CD8-positive, alpha-beta memory T cell (primary cell): ENCODE measurements at regions not wholly inside any gene's neighbourhood (a gene's known extent, or its start where the extent isn't known, plus 50 kb on each side); places are given as distances from the start of the nearest gene placed in this dataset.

ENCODE experiments used
- CTCF ChIA-PET: fragments of 350-600 bp; sonication (Branson Sonifier 250); formaldehyde crosslinking; loops from one replicate; lab custom pipeline; 2021; ENCODE audit warnings: antibody characterized with exemption; lab: Charles Lee
- POLR2A ChIA-PET: fragments of 350-600 bp; sonication (Branson Sonifier 250); formaldehyde crosslinking; loops from one replicate; lab custom pipeline; 2021; ENCODE audit warnings: antibody characterized with exemption; lab: Charles Lee
- DNase-seq, 5 donors: peaks; one replicate each; pipeline versions ENCODE4 v3.0.0 to v3.0.0-alpha.2; 2020 to 2022; ENCODE audit warnings: mixed read lengths in 1 of 5
- H3K27ac ChIP-seq: one replicate; pipeline ENCODE4 v1.7.0; 2013; ENCODE audit warnings: low read depth, mild to moderate bottlenecking, low read length, moderate library complexity
- H3K27me3 ChIP-seq: 2 replicates; pipeline ENCODE4 v1.7.0; 2013; ENCODE audit warnings: low read length, mild to moderate bottlenecking; ENCODE audit not compliant: insufficient read depth, poor library complexity, severe bottlenecking
- H3K36me3 ChIP-seq: 2 replicates; pipeline ENCODE4 v1.7.0; 2013; ENCODE audit warnings: mild to moderate bottlenecking, low read length, moderate library complexity; ENCODE audit not compliant: insufficient read depth
- H3K4me1 ChIP-seq: 2 replicates; pipeline ENCODE4 v1.7.0; 2013; ENCODE audit warnings: mild to moderate bottlenecking, low read length, moderate library complexity; ENCODE audit not compliant: insufficient read depth
- H3K4me3 ChIP-seq: 2 replicates; pipeline ENCODE4 v1.7.0; 2013; ENCODE audit warnings: mild to moderate bottlenecking, low read length
- H3K9me3 ChIP-seq: 2 replicates; pipeline ENCODE4 v1.7.0; 2013; ENCODE audit warnings: mild to moderate bottlenecking, low read length
- H3K27ac Mint-ChIP-seq, 8 donors: one replicate each; pipeline ENCODE4 v1.8.0; 2020 to 2021; ENCODE audit warnings: mixed read lengths in 8 of 8, mild to moderate bottlenecking in 6 of 8, inconsistent platforms in 3 of 8, moderate library complexity in 3 of 8
- H3K27me3 Mint-ChIP-seq, 2 donors: one replicate each; pipeline ENCODE4 v1.8.0; 2020 to 2021; ENCODE audit warnings: mixed read lengths in 2 of 2, mild to moderate bottlenecking in 1 of 2, moderate library complexity in 1 of 2
- H3K36me3 Mint-ChIP-seq, 3 donors: one replicate each; pipeline ENCODE4 v1.8.0; 2020 to 2021; ENCODE audit warnings: mixed read lengths in 3 of 3, inconsistent platforms in 1 of 3, mild to moderate bottlenecking in 1 of 3
- H3K4me1 Mint-ChIP-seq, 3 donors: one replicate each; pipeline ENCODE4 v1.8.0; 2020 to 2021; ENCODE audit warnings: mixed read lengths in 3 of 3, inconsistent platforms in 1 of 3, mild to moderate bottlenecking in 1 of 3
- H3K4me3 Mint-ChIP-seq, 7 donors: one replicate each; pipeline ENCODE4 v1.8.0; 2020 to 2021; ENCODE audit warnings: mixed read lengths in 7 of 7, mild to moderate bottlenecking in 6 of 7, moderate library complexity in 4 of 7, inconsistent platforms in 2 of 7
- H3K9me3 Mint-ChIP-seq, 5 donors: one replicate each; pipeline ENCODE4 v1.8.0; 2020 to 2022; ENCODE audit warnings: mixed read lengths in 5 of 5, mild to moderate bottlenecking in 3 of 5, moderate library complexity in 2 of 5, inconsistent platforms in 1 of 5

GRCh38 chr12:118590406-118591150 is 214.2 kb downstream of the SUDS3 start:
- H3K9me3 Mint-ChIP-seq = peaks cover 0 to 4% (median 0%) of the 10 kb centered on the region in 5 donors
- H3K4me3 Mint-ChIP-seq = no peak overlapping the region
- no peaks in the 10 kb centered on the region for H3K36me3 Mint-ChIP-seq
- Histone ChIP-seq H3K27ac (no peak overlapping the region), H3K4me1 (no peaks in the 10 kb centered on the region), H3K9me3 (no peaks in the 10 kb centered on the region), H3K4me3 (no peak overlapping the region), H3K27me3 (no peaks in the 10 kb centered on the region), H3K36me3 (no peaks in the 10 kb centered on the region)
- H3K4me1 Mint-ChIP-seq = no peaks in the 10 kb centered on the region
- ChIA-PET POLR2A (no interaction called here), CTCF (no interaction called here)
- no peak for DNase-seq
- no peaks in the 10 kb centered on the region for H3K27me3 Mint-ChIP-seq
- no peak overlapping the region for H3K27ac Mint-ChIP-seq

GRCh38 chr12:118603610-118604361 is 227.4 kb downstream of the SUDS3 start:
- no peak overlapping the region for H3K27ac Mint-ChIP-seq
- H3K4me1 Mint-ChIP-seq = no peaks in the 10 kb centered on the region

GRCh38 chr12:118606690-118607089 is 230.3 kb downstream of the SUDS3 start:
- peaks cover 0 to 4% (median 4%) of the 10 kb centered on the region in 5 donors for H3K9me3 Mint-ChIP-seq
- Histone ChIP-seq H3K4me1 (no peaks in the 10 kb centered on the region), H3K27me3 (no peaks in the 10 kb centered on the region), H3K27ac (no peak overlapping the region), H3K4me3 (no peak overlapping the region), H3K36me3 (no peaks in the 10 kb centered on the region), H3K9me3 (no peaks in the 10 kb centered on the region)
- no peak overlapping the region for H3K4me3 Mint-ChIP-seq
- CTCF ChIA-PET = no interaction called here
- POLR2A ChIA-PET = no interaction called here
- no peaks in the 10 kb centered on the region for H3K36me3 Mint-ChIP-seq
- H3K27ac Mint-ChIP-seq = peak overlapping the region in 1 of 8 donors; percentile 13
- DNase-seq = no peak
- peaks cover 0 to 10% of the 10 kb centered on the region in 2 donors for H3K27me3 Mint-ChIP-seq
- H3K4me1 Mint-ChIP-seq = no peaks in the 10 kb centered on the region

More at GRCh38 chr12:118603610-118604361, 227.4 kb downstream of the SUDS3 start:
- Histone ChIP-seq H3K36me3 (no peaks in the 10 kb centered on the region), H3K27me3 (no peaks in the 10 kb centered on the region), H3K4me3 (no peak overlapping the region), H3K9me3 (no peaks in the 10 kb centered on the region), H3K4me1 (no peaks in the 10 kb centered on the region), H3K27ac (no peak overlapping the region)
- Mint-ChIP-seq H3K27me3 (peaks cover 0 to 5% of the 10 kb centered on the region in 2 donors), H3K4me3 (no peak overlapping the region), H3K9me3 (peaks cover 0 to 4% (median 2%) of the 10 kb centered on the region in 5 donors), H3K36me3 (no peaks in the 10 kb centered on the region)
- no peak for DNase-seq
- ChIA-PET POLR2A (no interaction called here), CTCF (no interaction called here)

GRCh38 chr12:118607831-118608230 is 231.5 kb downstream of the SUDS3 start:
- H3K4me1 ChIP-seq = no peaks in the 10 kb centered on the region
- no peak overlapping the region for H3K27ac ChIP-seq
- ChIA-PET POLR2A (no interaction called here), CTCF (no interaction called here)
- no peaks in the 10 kb centered on the region for H3K27me3 ChIP-seq
- peaks cover 0 to 5% (median 4%) of the 10 kb centered on the region in 5 donors for H3K9me3 Mint-ChIP-seq
- peaks cover 0 to 10% of the 10 kb centered on the region in 2 donors for H3K27me3 Mint-ChIP-seq
- no peaks in the 10 kb centered on the region for H3K36me3 ChIP-seq
- no peak for DNase-seq
- H3K9me3 ChIP-seq = no peaks in the 10 kb centered on the region
- no peaks in the 10 kb centered on the region for H3K4me1 Mint-ChIP-seq
- no peak overlapping the region for H3K27ac Mint-ChIP-seq
- no peak overlapping the region for H3K4me3 Mint-ChIP-seq
- H3K4me3 ChIP-seq = no peak overlapping the region
- no peaks in the 10 kb centered on the region for H3K36me3 Mint-ChIP-seq

GRCh38 chr12:118608770-118609344 is 232.5 kb downstream of the SUDS3 start:
- no peak overlapping the region for H3K4me3 ChIP-seq
- no peak for DNase-seq
- H3K4me3 Mint-ChIP-seq = no peak overlapping the region
- H3K36me3 Mint-ChIP-seq = no peaks in the 10 kb centered on the region
- H3K27me3 ChIP-seq = no peaks in the 10 kb centered on the region
- H3K27ac ChIP-seq = no peak overlapping the region
- H3K27ac Mint-ChIP-seq = no peak overlapping the region
- no peaks in the 10 kb centered on the region for H3K4me1 Mint-ChIP-seq
- peaks cover 2 to 10% (median 7%) of the 10 kb centered on the region in 5 donors for H3K9me3 Mint-ChIP-seq
- no peaks in the 10 kb centered on the region for H3K4me1 ChIP-seq
- H3K27me3 Mint-ChIP-seq = peaks cover 0 to 9% of the 10 kb centered on the region in 2 donors
- CTCF ChIA-PET = no interaction called here
- POLR2A ChIA-PET = no interaction called here
- H3K9me3 ChIP-seq = no peaks in the 10 kb centered on the region
- H3K36me3 ChIP-seq = no peaks in the 10 kb centered on the region

- DNase-seq = no peak
- no peaks in the 10 kb centered on the region for H3K9me3 ChIP-seq
- Mint-ChIP-seq H3K4me3 (no peak overlapping the region), H3K27me3 (peaks cover 0 to 6% of the 10 kb centered on the region in 2 donors), H3K4me1 (no peaks in the 10 kb centered on the region), H3K36me3 (no peaks in the 10 kb centered on the region), H3K9me3 (peaks cover 2 to 12% (median 7%) of the 10 kb centered on the region in 5 donors), H3K27ac (no peak overlapping the region)
- H3K36me3 ChIP-seq = no peaks in the 10 kb centered on the region
- H3K27me3 ChIP-seq = no peaks in the 10 kb centered on the region
- H3K27ac ChIP-seq = no peak overlapping the region
- CTCF ChIA-PET = no interaction called here
- no peak overlapping the region for H3K4me3 ChIP-seq
- H3K4me1 ChIP-seq = no peaks in the 10 kb centered on the region
- POLR2A ChIA-PET = no interaction called here
These were observed 234.9 kb downstream of the SUDS3 start for GRCh38 chr12:118611295-118611694.

- CTCF ChIA-PET = no interaction called here
- no peaks in the 10 kb centered on the region for H3K36me3 Mint-ChIP-seq
These were observed 235.4 kb downstream of the SUDS3 start for GRCh38 chr12:118611770-118612169.

More at GRCh38 chr12:118611770-118612169, 235.4 kb downstream of the SUDS3 start:
- no peak overlapping the region for H3K27ac Mint-ChIP-seq
- no peak overlapping the region for H3K4me3 ChIP-seq
- POLR2A ChIA-PET = no interaction called here
- peaks cover 2 to 12% (median 7%) of the 10 kb centered on the region in 5 donors for H3K9me3 Mint-ChIP-seq
- H3K9me3 ChIP-seq = no peaks in the 10 kb centered on the region
- no peaks in the 10 kb centered on the region for H3K4me1 Mint-ChIP-seq
- H3K36me3 ChIP-seq = no peaks in the 10 kb centered on the region
- DNase-seq = no peak
- peaks cover 0 to 6% of the 10 kb centered on the region in 2 donors for H3K27me3 Mint-ChIP-seq
- no peaks in the 10 kb centered on the region for H3K4me1 ChIP-seq
- H3K4me3 Mint-ChIP-seq = no peak overlapping the region
- no peaks in the 10 kb centered on the region for H3K27me3 ChIP-seq
- no peak overlapping the region for H3K27ac ChIP-seq
